Midbrain (tissue), 1 donor: ENCODE measurements at regions not wholly inside any gene's neighbourhood (a gene's known extent, or its start where the extent isn't known, plus 50 kb on each side); places are given as distances from the start of the nearest gene placed in this dataset.
"Not testable (repeated sequence)": the region's sequence is repeated elsewhere in the genome, so short reads cannot be mapped to it uniquely, and the experiment has no call there.

Experiments
- DNase-seq: peaks from one replicate; lab custom pipeline; 2025; lab: John Stamatoyannopoulos, UW

DNA sequence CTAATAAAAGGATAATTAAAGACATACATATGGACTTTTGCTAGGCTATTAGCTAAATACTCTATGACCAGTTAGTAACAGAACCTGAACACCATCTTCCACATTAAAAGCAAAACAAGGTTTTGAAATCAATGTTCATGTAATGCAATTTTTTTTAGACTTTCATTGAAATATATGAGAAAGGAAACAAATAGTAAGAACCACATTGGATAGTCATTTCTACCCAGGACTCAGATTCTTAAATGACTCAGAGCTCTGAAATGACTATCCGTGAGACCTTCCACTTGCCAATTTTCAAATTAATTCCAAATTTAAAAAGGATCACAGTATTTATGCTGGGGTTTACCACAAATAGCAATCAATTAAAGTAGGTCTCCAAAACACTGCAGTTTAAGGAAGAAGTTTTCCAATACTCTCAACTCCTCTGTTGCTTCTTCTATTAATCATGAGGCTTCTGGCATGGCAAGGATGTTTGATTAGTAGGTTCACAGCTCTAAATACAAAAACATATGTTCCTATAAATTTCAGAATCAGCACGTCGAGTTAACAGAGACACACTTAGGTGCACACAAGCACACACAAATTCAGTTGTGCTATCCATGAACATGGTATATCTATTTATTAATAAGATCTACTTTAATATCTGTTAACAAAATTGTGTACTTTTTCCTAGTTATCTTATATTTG, 841.0 kb downstream of the RNF144A start:
- no peak for DNase-seq

GRCh38 chr2:7759898-7760297, 842.7 kb downstream of the RNF144A start:
- DNase-seq: no peak

- not testable (repeated sequence) for DNase-seq
Observed at GRCh38 chr2:7763418-7763817, 846.2 kb downstream of the RNF144A start.

- no peak for DNase-seq
Observed at GRCh38 chr2:7765236-7765635, 848.0 kb downstream of the RNF144A start.

GRCh38 chr2:7766088-7766722, 849.0 kb downstream of the RNF144A start:
- DNase-seq: no peak

DNA sequence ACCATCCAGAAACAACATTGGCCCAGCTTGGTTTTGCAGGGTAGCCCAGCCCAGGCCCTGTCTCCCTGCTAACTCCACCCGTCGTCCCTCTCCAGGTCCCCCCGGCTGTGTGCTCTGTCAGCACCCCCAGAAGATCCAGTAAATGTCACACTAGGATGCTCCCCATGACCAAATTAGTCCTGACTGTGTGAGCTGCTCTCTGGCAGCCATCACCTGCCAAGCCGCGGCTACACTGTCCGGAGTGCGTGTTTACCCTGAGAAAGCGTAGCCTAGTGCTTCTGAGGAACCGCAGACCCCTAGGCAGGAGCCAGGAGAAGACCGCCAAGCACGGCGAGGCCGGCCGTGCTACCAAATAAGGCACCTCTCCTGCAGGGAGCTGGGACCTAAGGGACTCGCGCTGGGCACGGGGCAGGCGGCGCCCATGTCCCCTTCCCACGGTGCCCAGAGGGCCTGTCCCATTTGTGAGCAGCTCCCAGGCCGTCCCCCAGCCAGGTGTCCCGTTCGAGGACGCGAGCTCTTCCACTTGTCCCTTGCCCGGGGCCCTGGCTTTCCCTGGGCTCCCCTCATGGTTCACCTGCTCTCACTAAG, 849.9 kb downstream of the RNF144A start:
- DNase-seq: no peak

GRCh38 chr2:7767902-7768301, 850.7 kb downstream of the RNF144A start:
- no peak for DNase-seq

- DNase-seq: no peak
Observed at GRCh38 chr2:7771781-7772180, 854.6 kb downstream of the RNF144A start.

- DNase-seq: no peak
Observed at GRCh38 chr2:7773362-7774360, 856.4 kb downstream of the RNF144A start.

DNA sequence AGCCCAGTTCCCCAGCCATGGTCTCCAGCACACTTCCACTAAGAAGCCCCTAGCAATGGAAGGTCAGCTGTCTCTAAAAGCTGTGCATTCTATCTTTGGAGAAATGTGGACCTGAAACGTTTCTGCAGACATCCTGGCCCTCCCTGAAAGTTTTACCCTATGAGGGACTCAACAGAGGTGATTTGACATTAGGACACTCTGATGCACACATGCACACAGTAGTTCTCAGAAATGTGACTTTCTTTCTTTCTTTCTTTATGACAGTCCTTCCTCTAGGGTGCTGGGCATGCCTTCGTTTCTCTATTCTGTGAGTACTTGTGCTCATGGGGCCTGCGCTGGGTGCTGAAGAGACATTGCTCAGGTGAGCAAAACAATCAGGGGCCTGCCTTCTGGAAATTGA, 857.3 kb downstream of the RNF144A start:
- DNase-seq: no peak

GRCh38 chr2:7777668-7778067, 860.5 kb downstream of the RNF144A start:
- DNase-seq: no peak

GRCh38 chr2:7780321-7780720, 863.1 kb downstream of the RNF144A start:
- no peak for DNase-seq

- DNase-seq: no peak
Observed at GRCh38 chr2:7785700-7786099, 868.5 kb downstream of the RNF144A start.

DNA sequence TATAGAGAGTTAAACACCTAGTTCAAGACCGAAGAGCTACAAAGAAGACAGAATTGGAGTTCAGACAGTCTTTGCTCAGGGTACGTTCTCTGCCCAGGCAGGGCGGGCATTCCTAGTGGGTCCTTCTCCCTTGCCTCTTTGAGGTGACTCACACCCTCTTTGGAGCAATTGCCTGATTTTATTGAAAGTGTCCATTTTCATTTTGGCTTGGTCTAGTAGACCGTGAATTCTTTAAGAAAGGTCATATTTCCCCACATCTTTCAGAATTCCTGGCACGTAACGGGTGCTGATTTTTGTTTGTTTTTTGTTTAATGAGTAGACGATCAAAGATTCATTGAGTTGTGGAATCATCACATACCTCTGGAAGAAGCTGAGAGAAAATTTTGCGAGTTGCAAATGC, 871.5 kb downstream of the RNF144A start:
- no peak for DNase-seq

DNA sequence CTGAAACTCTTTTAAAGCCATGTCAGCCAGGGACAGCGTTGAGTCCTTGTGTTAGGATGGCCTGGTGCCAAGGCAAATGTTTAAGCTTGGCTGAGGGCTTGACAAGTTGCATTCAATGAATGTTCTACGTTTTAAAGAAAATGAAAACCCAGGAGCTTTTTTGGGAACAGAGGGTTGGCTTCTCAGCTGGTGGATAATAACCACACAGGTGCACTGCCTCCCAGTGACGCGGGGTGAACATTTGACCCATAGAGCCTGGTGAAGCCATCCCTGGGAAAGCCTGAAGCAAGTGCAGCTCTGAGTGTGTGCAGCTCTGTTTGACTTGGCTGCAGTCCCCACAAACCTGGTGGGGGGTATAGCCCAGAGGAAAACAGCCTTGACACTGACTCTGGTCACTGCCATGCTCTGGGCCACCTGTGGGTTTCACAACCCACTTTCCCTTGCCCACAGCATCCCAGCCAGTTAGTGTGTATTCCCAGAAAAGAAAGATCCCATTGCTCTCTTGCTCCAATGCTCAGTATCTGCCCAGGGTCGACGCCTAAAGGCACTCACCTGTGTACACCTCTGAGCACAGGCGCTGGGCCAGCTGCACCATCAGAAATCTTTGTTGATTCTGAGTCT, 874.9 kb downstream of the RNF144A start:
- no peak for DNase-seq

GRCh38 chr2:7795778-7796563, 878.8 kb downstream of the RNF144A start:
- DNase-seq: no peak

DNA sequence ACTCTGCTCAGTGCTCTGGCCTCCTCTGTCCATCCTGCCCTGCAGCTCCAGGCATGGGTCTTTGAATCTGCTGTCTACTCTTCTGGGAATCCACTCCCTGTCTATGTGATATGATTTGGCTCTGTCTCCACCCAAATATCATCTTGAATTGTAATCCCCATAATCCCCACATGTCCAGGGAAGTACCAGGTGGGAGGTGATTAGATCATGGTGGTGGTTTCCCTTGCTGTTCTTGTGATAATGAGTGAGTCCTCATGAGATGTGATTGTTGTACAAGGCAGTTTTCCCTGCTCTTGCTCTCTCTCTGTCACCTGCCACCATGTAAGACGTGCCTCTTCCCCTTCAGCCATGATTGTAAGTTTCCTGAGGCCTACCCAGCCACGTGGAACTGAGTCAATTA, 881.8 kb upstream of the ID2 start:
- no peak for DNase-seq

- DNase-seq: no peak
Observed at GRCh38 chr2:7801212-7801611, 880.6 kb upstream of the ID2 start.

GRCh38 chr2:7803515-7803914, 878.3 kb upstream of the ID2 start:
- no peak for DNase-seq

GRCh38 chr2:7809640-7810039, 872.2 kb upstream of the ID2 start:
- DNase-seq: no peak

DNA sequence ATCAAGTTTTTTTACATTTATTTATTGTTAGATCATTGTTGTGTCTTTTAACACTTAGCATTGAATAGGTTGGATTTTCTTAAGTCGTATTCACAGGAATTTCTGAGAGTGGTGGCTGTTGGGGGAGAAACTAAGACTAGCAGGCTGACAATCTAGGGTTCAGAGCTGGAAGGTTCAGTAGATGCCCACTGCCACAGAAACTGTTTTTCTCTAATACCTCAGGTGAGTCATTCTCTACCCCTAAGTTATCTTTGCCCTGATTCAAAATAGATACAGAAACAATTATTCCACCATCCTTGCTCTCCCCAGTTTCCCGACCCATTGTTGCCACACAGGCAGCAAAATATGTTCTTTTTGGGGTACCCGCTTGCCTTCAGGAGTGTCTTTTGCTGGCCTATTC, 870.8 kb upstream of the ID2 start:
- DNase-seq: no peak
